ENCODE measurements at regions not wholly inside any gene's neighbourhood (a gene's known extent, or its start where the extent isn't known, plus 50 kb on each side); places are given as distances from the start of the nearest gene placed in this dataset.

DNA sequence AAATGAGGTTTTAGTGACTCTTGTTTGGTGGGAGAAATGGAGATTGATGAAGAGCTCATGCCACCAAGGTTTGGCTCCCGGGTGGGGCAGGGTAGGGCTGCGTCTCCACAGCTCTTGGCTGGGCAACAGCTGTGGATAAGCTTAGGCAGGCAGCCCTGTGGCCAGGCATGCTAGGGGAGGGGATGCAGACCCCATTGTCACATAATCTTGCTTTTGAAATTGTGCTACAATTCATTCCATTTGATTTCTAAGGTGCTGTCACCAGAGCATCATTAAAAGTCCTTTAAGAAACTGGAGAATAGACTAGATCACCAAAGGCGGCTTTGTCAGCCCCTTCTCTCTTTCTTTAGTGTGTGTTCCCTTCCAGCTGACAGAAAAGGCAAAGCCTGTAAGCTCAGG lies 574.2 kb upstream of the JAG1 start:
- no peak for TF ChIP-seq MXI1 (IDR thresholded peaks at IDR 0.05; ENCODE audit: low read depth, low read length)
- no peak for TF ChIP-seq CHD2 (IDR thresholded peaks at IDR 0.05; ENCODE audit: low read length, partially characterized antibody)
- no peak for TF ChIP-seq NFIC (IDR thresholded peaks at IDR 0.05; ENCODE audit: borderline replicate concordance)
- TF ChIP-seq RCOR1 (IDR thresholded peaks at IDR 0.05; ENCODE audit: low read length): no peak
- no peak for TF ChIP-seq YY1 (IDR thresholded peaks at IDR 0.05; ENCODE audit: low read depth)
- no peak for TF ChIP-seq TAF1 (IDR thresholded peaks at IDR 0.05; ENCODE audit: borderline replicate concordance, low read depth, low read length)
- TF ChIP-seq EP300 (IDR thresholded peaks at IDR 0.05; ENCODE audit: borderline replicate concordance in 1 of 2, low read depth in 1 of 2, low read length in 1 of 2): no peak
- TF ChIP-seq, protein P1, sequence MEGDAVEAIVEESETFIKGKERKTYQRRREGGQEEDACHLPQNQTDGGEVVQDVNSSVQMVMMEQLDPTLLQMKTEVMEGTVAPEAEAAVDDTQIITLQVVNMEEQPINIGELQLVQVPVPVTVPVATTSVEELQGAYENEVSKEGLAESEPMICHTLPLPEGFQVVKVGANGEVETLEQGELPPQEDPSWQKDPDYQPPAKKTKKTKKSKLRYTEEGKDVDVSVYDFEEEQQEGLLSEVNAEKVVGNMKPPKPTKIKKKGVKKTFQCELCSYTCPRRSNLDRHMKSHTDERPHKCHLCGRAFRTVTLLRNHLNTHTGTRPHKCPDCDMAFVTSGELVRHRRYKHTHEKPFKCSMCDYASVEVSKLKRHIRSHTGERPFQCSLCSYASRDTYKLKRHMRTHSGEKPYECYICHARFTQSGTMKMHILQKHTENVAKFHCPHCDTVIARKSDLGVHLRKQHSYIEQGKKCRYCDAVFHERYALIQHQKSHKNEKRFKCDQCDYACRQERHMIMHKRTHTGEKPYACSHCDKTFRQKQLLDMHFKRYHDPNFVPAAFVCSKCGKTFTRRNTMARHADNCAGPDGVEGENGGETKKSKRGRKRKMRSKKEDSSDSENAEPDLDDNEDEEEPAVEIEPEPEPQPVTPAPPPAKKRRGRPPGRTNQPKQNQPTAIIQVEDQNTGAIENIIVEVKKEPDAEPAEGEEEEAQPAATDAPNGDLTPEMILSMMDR (IDR thresholded peaks at IDR 0.05): no peak
- TF ChIP-seq JUND (IDR thresholded peaks at IDR 0.05): no peak
